Caco-2 (cell line): ENCODE measurements at regions not wholly inside any gene's neighbourhood (a gene's known extent, or its start where the extent isn't known, plus 50 kb on each side); places are given as distances from the start of the nearest gene placed in this dataset.

Experiments
- BruUV-seq: library from RNA; stranded (reverse); fragments of 400-500 nt; replicated peaks from 2 replicates; lab custom pipeline; 2021; lab: Mats Ljungman, UMichigan
- CTCF ChIA-PET: fragments of 300-600 bp; sonication (Branson Sonifier 250); formaldehyde crosslinking; loops from one replicate; lab custom pipeline; 2022; ENCODE audit warnings: antibody characterized with exemption; lab: Charles Lee
- POLR2A ChIA-PET: fragments of 300-600 bp; sonication (Branson Sonifier 250); formaldehyde crosslinking; loops from one replicate; lab custom pipeline; 2022; ENCODE audit warnings: antibody characterized with exemption; lab: Charles Lee
- DNase-seq, 2 experiments: peaks; one replicate each; pipeline versions ENCODE4 v3.0.0 to v3.0.0-alpha.2; 2020 to 2022
- H3K27me3 ChIP-seq: replicated peaks from 2 replicates; pipeline ENCODE4 v1.6.0; 2011; ENCODE audit warnings: low read length; ENCODE audit not compliant: control insufficient read depth, insufficient read depth
- H3K36me3 ChIP-seq: 2 replicates; pipeline ENCODE4 v1.5.1; 2011; ENCODE audit warnings: low read length; ENCODE audit not compliant: control insufficient read depth, insufficient read depth
- H3K4me1 ChIP-seq: fragments of 250-450 bp; sonication (Bioruptor Pico); 2 replicates; pipeline ENCODE4 v1.5.1; 2020; ENCODE audit warnings: mild to moderate bottlenecking
- H3K4me3 ChIP-seq: 2 replicates; pipeline ENCODE4 v1.5.1; 2011; ENCODE audit warnings: low read depth, mild to moderate bottlenecking, control low read depth, low read length
- H3K9me3 ChIP-seq: fragments of 250-450 bp; sonication (Bioruptor Pico); 2 replicates; pipeline ENCODE4 v1.5.1; 2020; ENCODE audit warnings: mild to moderate bottlenecking, moderate library complexity
- H3K27ac Mint-ChIP-seq: one replicate; pipeline ENCODE4 v1.8.0; 2022; ENCODE audit warnings: mixed read lengths; ENCODE audit not compliant: unreplicated experiment
- H3K27me3 Mint-ChIP-seq: one replicate; pipeline ENCODE4 v1.8.0; 2022; ENCODE audit warnings: mixed read lengths; ENCODE audit not compliant: insufficient read depth, unreplicated experiment
- H3K36me3 Mint-ChIP-seq: one replicate; pipeline ENCODE4 v1.8.0; 2022; ENCODE audit warnings: mild to moderate bottlenecking, mixed read lengths; ENCODE audit not compliant: insufficient read depth, unreplicated experiment
- H3K4me1 Mint-ChIP-seq: one replicate; pipeline ENCODE4 v1.8.0; 2022; ENCODE audit warnings: low read depth, mixed read lengths; ENCODE audit not compliant: unreplicated experiment
- H3K4me3 Mint-ChIP-seq: one replicate; pipeline ENCODE4 v1.8.0; 2022; ENCODE audit warnings: mild to moderate bottlenecking, moderate library complexity, mixed read lengths; ENCODE audit not compliant: unreplicated experiment
- H3K9me3 Mint-ChIP-seq: one replicate; pipeline ENCODE4 v1.8.0; 2022; ENCODE audit warnings: mixed read lengths; ENCODE audit not compliant: unreplicated experiment
- CTCF ChIP-seq, 2 experiments: fragments of 200-600 bp in 1 of 2; IDR thresholded peaks; 1 replicate in 1 of 2; 2 replicates in 1 of 2; pipeline versions ENCODE4 v1.5.1 to v1.8.0; 2011 to 2022; ENCODE audit warnings: antibody characterized with exemption in 1 of 2, control low read depth in 1 of 2, inconsistent platforms in 1 of 2, low read depth in 1 of 2, low read length in 1 of 2, mild to moderate bottlenecking in 1 of 2, moderate library complexity in 1 of 2; ENCODE audit not compliant: insufficient read depth in 1 of 2, severe bottlenecking in 1 of 2, unreplicated experiment in 1 of 2
- intact Hi-C: fragments of 100-400 bp; cut with micrococcal nuclease; formaldehyde crosslinking; loops from one replicate; pipeline ENCODE4 v1.10.0; 2022; ENCODE audit not compliant: unreplicated experiment

DNA sequence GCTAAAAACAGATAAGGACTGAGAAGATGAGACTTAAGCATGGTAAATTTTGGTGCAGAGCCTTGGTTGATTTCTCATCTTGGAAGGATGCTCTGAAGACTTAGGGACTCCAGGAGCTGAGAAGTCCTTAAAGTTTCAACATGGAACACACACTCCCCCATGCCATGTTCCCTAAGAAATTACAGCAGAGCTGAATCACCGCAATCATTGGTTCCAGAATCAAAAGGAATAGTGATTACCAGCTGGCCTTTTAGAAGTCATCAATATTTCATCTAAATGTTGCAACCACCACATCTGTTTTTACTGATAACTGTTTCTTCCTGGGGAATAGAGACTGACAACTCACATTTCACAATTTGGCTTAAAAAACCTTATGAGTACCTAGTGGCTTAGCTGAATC lies 229.3 kb downstream of the MINAR1 start:
- no peak for DNase-seq
- Histone ChIP-seq H3K4me1 (no peaks in the 10 kb centered on the region), H3K9me3 (no peaks in the 10 kb centered on the region), H3K36me3 (no peaks in the 10 kb centered on the region), H3K27me3 (no peaks in the 10 kb centered on the region), H3K4me3 (no peak overlapping the region)
- Mint-ChIP-seq H3K4me3 (no peak overlapping the region), H3K36me3 (no peaks in the 10 kb centered on the region), H3K27ac (no peak overlapping the region), H3K4me1 (no peaks in the 10 kb centered on the region), H3K27me3 (peaks cover 27% of the 10 kb centered on the region), H3K9me3 (no peaks in the 10 kb centered on the region)
- ChIA-PET CTCF (no interaction called here), POLR2A (no interaction called here)
- BruUV-seq, result no TSS peak
- no peak for TF ChIP-seq CTCF (IDR thresholded peaks at IDR 0.05; ENCODE audit: insufficient read depth in 1 of 2, low read depth in 1 of 2, low read length in 1 of 2, severe bottlenecking in 1 of 2, unreplicated experiment in 1 of 2)
- intact Hi-C loops, result no loop called here

- Mint-ChIP-seq H3K27ac (no peak overlapping the region), H3K4me3 (no peak overlapping the region), H3K27me3 (peaks cover 7% of the 10 kb centered on the region), H3K9me3 (no peaks in the 10 kb centered on the region), H3K36me3 (no peaks in the 10 kb centered on the region), H3K4me1 (no peaks in the 10 kb centered on the region)
- no peak for TF ChIP-seq CTCF (IDR thresholded peaks at IDR 0.05; ENCODE audit: insufficient read depth in 1 of 2, low read depth in 1 of 2, low read length in 1 of 2, severe bottlenecking in 1 of 2, unreplicated experiment in 1 of 2)
- no peaks in the 10 kb centered on the region for H3K9me3 ChIP-seq
- H3K27me3 ChIP-seq, result no peaks in the 10 kb centered on the region
- POLR2A ChIA-PET, result no interaction called here
- DNase-seq, result no peak
- no peak overlapping the region for H3K4me3 ChIP-seq
- H3K4me1 ChIP-seq, result no peaks in the 10 kb centered on the region
- intact Hi-C loops, result no loop called here
- BruUV-seq, result no TSS peak
- CTCF ChIA-PET, result no interaction called here
- no peaks in the 10 kb centered on the region for H3K36me3 ChIP-seq
These were observed 223.2 kb downstream of the MTHFS start for GRCh38 chr15:79673416-79674123.

DNA sequence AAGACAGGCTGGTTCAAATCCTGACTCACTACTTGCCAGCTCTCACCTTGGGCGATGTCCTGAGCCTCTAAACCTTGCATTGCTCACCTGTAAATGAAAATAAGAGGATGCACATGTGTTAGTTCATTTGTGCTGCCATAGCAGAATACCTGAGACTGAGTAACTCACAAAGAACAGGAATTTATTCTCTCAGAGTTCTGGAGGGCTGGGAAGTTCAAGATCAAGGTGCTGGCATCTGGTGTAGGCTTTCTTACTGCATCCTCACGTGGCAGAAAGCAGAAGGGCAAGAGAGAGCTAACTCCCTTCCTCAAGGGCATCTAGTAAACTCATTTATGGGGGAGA lies 222.7 kb downstream of the MTHFS start:
- no peaks in the 10 kb centered on the region for H3K4me1 ChIP-seq
- Mint-ChIP-seq H3K27ac (no peak overlapping the region), H3K4me3 (no peak overlapping the region), H3K9me3 (no peaks in the 10 kb centered on the region), H3K4me1 (no peaks in the 10 kb centered on the region), H3K27me3 (peaks cover 7% of the 10 kb centered on the region), H3K36me3 (no peaks in the 10 kb centered on the region)
- no TSS peak for BruUV-seq
- no peak overlapping the region for H3K4me3 ChIP-seq
- TF ChIP-seq CTCF (IDR thresholded peaks at IDR 0.05; ENCODE audit: insufficient read depth in 1 of 2, low read depth in 1 of 2, low read length in 1 of 2, severe bottlenecking in 1 of 2, unreplicated experiment in 1 of 2), result no peak
- H3K27me3 ChIP-seq, result no peaks in the 10 kb centered on the region
- no peaks in the 10 kb centered on the region for H3K9me3 ChIP-seq
- DNase-seq, result no peak
- no peaks in the 10 kb centered on the region for H3K36me3 ChIP-seq
- CTCF ChIA-PET, result no interaction called here
- intact Hi-C loops, result no loop called here
- POLR2A ChIA-PET, result no interaction called here
